Body of pancreas (tissue), 4 donors: ENCODE measurements at regions not wholly inside any gene's neighbourhood (a gene's known extent, or its start where the extent isn't known, plus 50 kb on each side); places are given as distances from the start of the nearest gene placed in this dataset.
"Not testable (repeated sequence)": the region's sequence is repeated elsewhere in the genome, so short reads cannot be mapped to it uniquely, and the experiment has no call there.

Experiments used
- ATAC-seq: fragments of 150-250 bp; one replicate; pipeline ENCODE4 v1.9.1; 2016
- DNase-seq, 4 donors: peaks; one replicate each; pipeline ENCODE4 v3.0.0-alpha.2; 2019
- H3K27ac ChIP-seq, 4 donors: fragments of 200-600 bp; sonication (generic); 1 replicate in 3 of 4; 2 replicates in 1 of 4; pipeline versions ENCODE4 v1.5.1 to v1.6.1; 2016 to 2019; ENCODE audit warnings: mild to moderate bottlenecking in 1 of 4, mixed read lengths in 1 of 4, moderate library complexity in 1 of 4
- H3K27me3 ChIP-seq, 2 donors: fragments of 200-600 bp; sonication (generic); one replicate each; pipeline ENCODE4 v1.6.0; 2016; ENCODE audit warnings: mild to moderate bottlenecking in 1 of 2
- H3K36me3 ChIP-seq, 2 donors: fragments of 200-600 bp; sonication (generic); replicated peaks in 1 of 2; 2 replicates each; pipeline ENCODE4 v1.5.1; 2016; ENCODE audit warnings: low read depth in 2 of 2; ENCODE audit not compliant: insufficient read depth in 1 of 2
- H3K4me1 ChIP-seq: fragments of 200-600 bp; sonication (generic); one replicate; pipeline ENCODE4 v1.6.0; 2016
- H3K4me3 ChIP-seq, 2 donors: fragments of 200-600 bp; sonication (generic); 1 replicate in 1 of 2; 2 replicates in 1 of 2; pipeline ENCODE4 v1.5.1; 2016 to 2019
- H3K9me3 ChIP-seq, 3 donors: fragments of 200-600 bp; sonication (generic); 1 replicate in 2 of 3; 2 replicates in 1 of 3; pipeline ENCODE4 v1.5.1; 2016
- CTCF ChIP-seq, 7 experiments: fragments of 450-650 bp in 4 of 7; fragments of 200-600 bp in 3 of 7; sonication (generic) in 3 of 7; IDR thresholded peaks; one replicate each; pipeline ENCODE4 v1.5.1; 2016 to 2019; ENCODE audit warnings: antibody characterized with exemption in 7 of 7
- POLR2A ChIP-seq, 3 donors: fragments of 450-650 bp; IDR thresholded peaks; one replicate each; pipeline ENCODE4 v1.6.1; 2016; ENCODE audit warnings: antibody characterized with exemption in 3 of 3, mild to moderate bottlenecking in 2 of 3
- WGBS, 2 donors: methylation state at CpG; one replicate each; pipeline ENCODE4 v1.1.5; 2017; 5-methylcytosine and 5-hydroxymethylcytosine counted together
- intact Hi-C: fragments of 100-400 bp; cut with DNase I; formaldehyde crosslinking; loops from one replicate; pipeline ENCODE4 v1.15.1; 2023

- ATAC-seq, result no peak
- intact Hi-C loops, result no loop called here
- H3K4me3 ChIP-seq, result no peak overlapping the region
- no peaks in the 10 kb centered on the region for H3K36me3 ChIP-seq
- TF ChIP-seq CTCF (IDR thresholded peaks at IDR 0.05), result no peak
- no peak for TF ChIP-seq POLR2A (IDR thresholded peaks at IDR 0.05)
- 70 to 74% methylated on average over 2 of the region's 2 CpGs for WGBS, 2 donors
- no peaks in the 10 kb centered on the region for H3K27me3 ChIP-seq
- DNase-seq, result no peak
- no peaks in the 10 kb centered on the region for H3K9me3 ChIP-seq
- H3K4me1 ChIP-seq, result no peaks in the 10 kb centered on the region
- H3K27ac ChIP-seq, result no peak overlapping the region
Observed at GRCh38 chr5:66284588-66285342, 140.7 kb downstream of the SREK1 start.

GRCh38 chr5:66285343-66285922 lies 141.3 kb downstream of the SREK1 start:
- no peak for ATAC-seq
- WGBS, 2 donors, result 85 to 96% methylated on average over 2 to 3 of the region's 3 CpGs
- Histone ChIP-seq H3K9me3 (no peaks in the 10 kb centered on the region), H3K4me1 (no peaks in the 10 kb centered on the region), H3K27ac (no peak overlapping the region), H3K4me3 (no peak overlapping the region), H3K36me3 (no peaks in the 10 kb centered on the region), H3K27me3 (no peaks in the 10 kb centered on the region)
- no peak for TF ChIP-seq CTCF (IDR thresholded peaks at IDR 0.05)
- no peak for TF ChIP-seq POLR2A (IDR thresholded peaks at IDR 0.05)
- no peak for DNase-seq
- intact Hi-C loops, result no loop called here

GRCh38 chr5:66291771-66292170 lies 147.7 kb downstream of the SREK1 start:
- intact Hi-C loops, result no loop called here
- TF ChIP-seq POLR2A (IDR thresholded peaks at IDR 0.05) (no peak), CTCF (IDR thresholded peaks at IDR 0.05) (no peak)
- 85 to 95% methylated on average over 1 of the region's 1 CpG for WGBS, 2 donors
- H3K4me1 ChIP-seq, result no peaks in the 10 kb centered on the region
- H3K9me3 ChIP-seq, result no peaks in the 10 kb centered on the region
- H3K27me3 ChIP-seq, result no peaks in the 10 kb centered on the region
- H3K27ac ChIP-seq, result no peak overlapping the region
- H3K36me3 ChIP-seq, result no peaks in the 10 kb centered on the region
- DNase-seq (no peak), ATAC-seq (no peak)
- no peak overlapping the region for H3K4me3 ChIP-seq

- H3K4me1 ChIP-seq, DNase-seq, ATAC-seq, H3K4me3 ChIP-seq, H3K36me3 ChIP-seq, intact Hi-C loops, H3K27me3 ChIP-seq, H3K9me3 ChIP-seq, H3K27ac ChIP-seq: not testable (repeated sequence)
- WGBS, 2 donors, result 88% methylated on average over 6 to 10 of the region's 10 CpGs
Observed at GRCh38 chr5:66293851-66294250, 149.8 kb downstream of the SREK1 start.

- no peak for ATAC-seq
- H3K9me3 ChIP-seq, result no peaks in the 10 kb centered on the region
- no peaks in the 10 kb centered on the region for H3K36me3 ChIP-seq
- H3K27ac ChIP-seq, result no peak overlapping the region
- intact Hi-C loops, result no loop called here
- H3K4me1 ChIP-seq, result no peaks in the 10 kb centered on the region
- no peak overlapping the region for H3K4me3 ChIP-seq
- H3K27me3 ChIP-seq, result no peaks in the 10 kb centered on the region
- WGBS, 2 donors, result 88 to 97% methylated on average over 2 of the region's 2 CpGs
- DNase-seq, result no peak
- TF ChIP-seq CTCF (IDR thresholded peaks at IDR 0.05), result no peak
- no peak for TF ChIP-seq POLR2A (IDR thresholded peaks at IDR 0.05)
Observed at GRCh38 chr5:66299463-66299862, 155.4 kb downstream of the SREK1 start.
